Keratinocyte (primary cell): ENCODE measurements at regions not wholly inside any gene's neighbourhood (a gene's known extent, or its start where the extent isn't known, plus 50 kb on each side); places are given as distances from the start of the nearest gene placed in this dataset.

Source experiments
- DNase-seq: peaks from one replicate; pipeline ENCODE4 v3.0.0-alpha.2; 2011; ENCODE audit warnings: low read depth, missing footprints, low spot score
- FAIRE-seq: peaks from 2 replicates; lab custom pipeline; 2011; peaks lifted over from hg19 to GRCh38; lab: Jason Lieb, UNC
- H2AFZ ChIP-seq: 2 replicates; pipeline ENCODE4 v1.6.0; 2012; ENCODE audit warnings: low read length, control low read depth, inconsistent platforms; ENCODE audit not compliant: control insufficient read depth
- H3K27ac ChIP-seq: 2 replicates; pipeline ENCODE4 v1.5.1; 2011; ENCODE audit warnings: low read length; ENCODE audit not compliant: control insufficient read depth, insufficient read depth
- H3K27me3 ChIP-seq: 3 replicates; pipeline ENCODE4 v1.6.0; 2011; ENCODE audit warnings: low read length; ENCODE audit not compliant: control insufficient read depth, insufficient read depth; ENCODE audit errors: extremely low read depth
- H3K36me3 ChIP-seq, 2 experiments: 2 replicates in 1 of 2; 3 replicates in 1 of 2; pipeline ENCODE4 v1.5.1; 2011; ENCODE audit warnings: low read length in 2 of 2, mild to moderate bottlenecking in 1 of 2; ENCODE audit not compliant: control insufficient read depth in 2 of 2, insufficient read depth in 2 of 2; ENCODE audit errors: extremely low read depth in 1 of 2
- H3K4me1 ChIP-seq: 3 replicates; pipeline ENCODE4 v1.5.1; 2011; ENCODE audit warnings: low read length; ENCODE audit not compliant: control insufficient read depth, insufficient read depth; ENCODE audit errors: extremely low read depth
- H3K4me2 ChIP-seq: 3 replicates; pipeline ENCODE4 v1.6.0; 2011; ENCODE audit warnings: low read depth, low read length; ENCODE audit not compliant: control insufficient read depth, insufficient read depth; ENCODE audit errors: extremely low read depth
- H3K4me3 ChIP-seq, 3 experiments: fragments of 200-600 bp in 1 of 3; sonication (generic) in 1 of 3; 2 replicates in 2 of 3; 3 replicates in 1 of 3; pipeline ENCODE4 v1.5.1; 2011 to 2016; ENCODE audit warnings: low read length in 3 of 3, mild to moderate bottlenecking in 3 of 3, control low read depth in 2 of 3, inconsistent platforms in 1 of 3, low read depth in 1 of 3, mixed read lengths in 1 of 3, mixed run types in 1 of 3, moderate library complexity in 1 of 3; ENCODE audit not compliant: control insufficient read depth in 2 of 3, insufficient read depth in 2 of 3; ENCODE audit errors: extremely low read depth in 1 of 3
- H3K79me2 ChIP-seq: 2 replicates; pipeline ENCODE4 v1.6.0; 2012; ENCODE audit warnings: low read length; ENCODE audit not compliant: control insufficient read depth, insufficient read depth
- H3K9ac ChIP-seq: 3 replicates; pipeline ENCODE4 v1.6.0; 2011; ENCODE audit warnings: low read length; ENCODE audit not compliant: control insufficient read depth, insufficient read depth; ENCODE audit errors: extremely low read depth
- H3K9me1 ChIP-seq: 3 replicates; pipeline ENCODE4 v1.6.0; 2011; ENCODE audit warnings: low read length; ENCODE audit not compliant: control insufficient read depth, insufficient read depth; ENCODE audit errors: extremely low read depth
- H3K9me3 ChIP-seq: 2 replicates; pipeline ENCODE4 v1.5.1; 2012; ENCODE audit warnings: low read depth, low read length; ENCODE audit not compliant: control insufficient read depth
- H4K20me1 ChIP-seq: 3 replicates; pipeline ENCODE4 v1.6.0; 2011; ENCODE audit warnings: low read length; ENCODE audit not compliant: control insufficient read depth, insufficient read depth; ENCODE audit errors: extremely low read depth
- EZH2 ChIP-seq: IDR thresholded peaks from one replicate; pipeline ENCODE4 v1.6.1; 2012; ENCODE audit warnings: inconsistent platforms, mild to moderate bottlenecking, low read length, moderate library complexity
- dilution Hi-C: fragments of 300-500 bp; cut with MboI; formaldehyde crosslinking; loops from one replicate; pipeline ENCODE4 v1.7.0; 2020; ENCODE audit warnings: low sequenced_read_pairs; ENCODE audit not compliant: extremely low pct_ligation_motif_present
- TF ChIP-seq, protein P1 (sequence below), 3 experiments: IDR thresholded peaks in 1 of 3; conservative IDR thresholded peaks in 1 of 3; optimal IDR thresholded peaks in 1 of 3; 2 replicates in 2 of 3; 3 replicates in 1 of 3; pipeline versions ENCODE3 to v1.5.1; 2011; ENCODE audit warnings: low read length in 3 of 3, mild to moderate bottlenecking in 3 of 3, moderate library complexity in 2 of 3, control low read depth in 1 of 3, inconsistent platforms in 1 of 3; ENCODE audit not compliant: insufficient read depth in 2 of 3; ENCODE audit errors: extremely low read depth in 1 of 3

DNA sequence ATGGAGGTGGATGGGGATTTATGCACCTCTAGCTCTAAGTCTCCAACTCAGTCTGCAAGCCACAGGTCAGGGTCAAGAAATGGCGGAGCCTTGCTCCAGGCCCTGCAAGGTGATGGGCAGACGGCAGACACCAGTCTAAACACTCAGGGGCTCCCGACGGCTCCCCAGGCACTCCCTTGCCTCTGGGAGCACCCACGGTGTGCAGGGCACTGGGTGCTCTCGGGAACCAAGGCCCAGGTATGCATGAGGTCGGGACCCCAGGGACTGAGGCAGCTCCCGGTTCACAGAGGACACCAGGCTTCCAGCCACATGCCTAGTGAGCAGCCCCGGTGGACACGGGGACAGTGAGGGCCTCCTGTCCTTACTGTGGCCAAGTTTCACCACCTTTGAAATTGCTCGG lies 53.1 kb upstream of the TTC34 start:
- dilution Hi-C loops, result no loop called here
- H3K9ac ChIP-seq, result no peak overlapping the region
- H3K4me1 ChIP-seq, result no peaks in the 10 kb centered on the region
- no peak for DNase-seq
- peaks cover 18% of the 10 kb centered on the region for H3K9me3 ChIP-seq
- H4K20me1 ChIP-seq, result no peaks in the 10 kb centered on the region
- H3K79me2 ChIP-seq, result no peaks in the 10 kb centered on the region
- H3K9me1 ChIP-seq, result no peaks in the 10 kb centered on the region
- no peak overlapping the region for H2AFZ ChIP-seq
- no peak for FAIRE-seq
- no peak overlapping the region for H3K4me3 ChIP-seq
- no peak overlapping the region for H3K27ac ChIP-seq
- no peak overlapping the region for H3K4me2 ChIP-seq
- no peaks in the 10 kb centered on the region for H3K36me3 ChIP-seq
- TF ChIP-seq, protein P1, sequence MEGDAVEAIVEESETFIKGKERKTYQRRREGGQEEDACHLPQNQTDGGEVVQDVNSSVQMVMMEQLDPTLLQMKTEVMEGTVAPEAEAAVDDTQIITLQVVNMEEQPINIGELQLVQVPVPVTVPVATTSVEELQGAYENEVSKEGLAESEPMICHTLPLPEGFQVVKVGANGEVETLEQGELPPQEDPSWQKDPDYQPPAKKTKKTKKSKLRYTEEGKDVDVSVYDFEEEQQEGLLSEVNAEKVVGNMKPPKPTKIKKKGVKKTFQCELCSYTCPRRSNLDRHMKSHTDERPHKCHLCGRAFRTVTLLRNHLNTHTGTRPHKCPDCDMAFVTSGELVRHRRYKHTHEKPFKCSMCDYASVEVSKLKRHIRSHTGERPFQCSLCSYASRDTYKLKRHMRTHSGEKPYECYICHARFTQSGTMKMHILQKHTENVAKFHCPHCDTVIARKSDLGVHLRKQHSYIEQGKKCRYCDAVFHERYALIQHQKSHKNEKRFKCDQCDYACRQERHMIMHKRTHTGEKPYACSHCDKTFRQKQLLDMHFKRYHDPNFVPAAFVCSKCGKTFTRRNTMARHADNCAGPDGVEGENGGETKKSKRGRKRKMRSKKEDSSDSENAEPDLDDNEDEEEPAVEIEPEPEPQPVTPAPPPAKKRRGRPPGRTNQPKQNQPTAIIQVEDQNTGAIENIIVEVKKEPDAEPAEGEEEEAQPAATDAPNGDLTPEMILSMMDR (optimal IDR thresholded peaks at IDR 0.05 in 1 of 3, IDR thresholded peaks at IDR 0.05 in 1 of 3, conservative IDR thresholded peaks at IDR 0.05 in 1 of 3; ENCODE audit: extremely low read depth in 1 of 3, insufficient read depth in 2 of 3, low read length in 3 of 3), result no peak
- TF ChIP-seq EZH2, result no peak
- no peaks in the 10 kb centered on the region for H3K27me3 ChIP-seq

DNA sequence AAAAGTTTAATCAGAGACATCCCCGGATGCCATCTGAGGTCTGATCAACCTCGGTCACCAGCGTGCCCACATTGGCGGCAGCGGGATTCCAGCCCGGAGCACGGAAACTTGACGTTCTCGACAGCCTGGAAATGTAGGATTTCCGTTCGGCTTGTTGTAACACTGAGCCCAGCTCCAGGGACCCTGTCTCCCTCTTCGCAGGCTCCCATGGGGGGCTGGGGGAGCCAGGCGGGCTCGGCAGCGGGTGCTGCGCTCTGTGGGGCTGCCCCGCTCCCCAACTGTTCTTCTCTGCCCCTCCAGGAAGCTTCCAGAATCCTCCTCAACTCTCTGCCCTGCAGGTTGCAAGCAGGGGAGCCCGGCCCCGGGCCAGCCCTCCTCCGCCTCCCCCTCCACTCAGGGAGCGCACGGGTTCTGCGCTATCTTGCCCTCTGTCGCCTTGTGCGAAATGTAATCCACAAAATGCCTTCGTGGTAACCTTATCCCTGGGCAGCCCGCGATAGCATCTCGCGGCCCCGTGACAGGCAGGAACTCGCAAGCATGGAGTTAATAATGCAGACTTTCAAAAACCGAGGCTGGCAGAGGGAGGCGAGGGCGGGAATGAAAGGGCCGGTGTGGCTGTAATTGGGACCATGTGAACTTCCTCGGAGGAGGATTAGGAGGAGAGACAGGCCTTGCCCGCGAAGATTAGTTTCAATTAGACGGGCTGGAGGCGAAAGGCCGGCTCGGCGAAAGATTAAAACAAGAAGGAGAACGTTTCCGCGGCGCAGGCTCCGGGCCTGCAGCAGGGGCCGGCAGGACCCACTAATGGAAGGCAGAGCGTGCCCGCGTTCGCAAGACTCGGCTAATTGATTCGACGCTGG lies 53.9 kb upstream of the TTC34 start:
- TF ChIP-seq EZH2, result no peak
- TF ChIP-seq, protein P1 (optimal IDR thresholded peaks at IDR 0.05 in 1 of 3, IDR thresholded peaks at IDR 0.05 in 1 of 3, conservative IDR thresholded peaks at IDR 0.05 in 1 of 3; ENCODE audit: extremely low read depth in 1 of 3, insufficient read depth in 2 of 3, low read length in 3 of 3), result no peak
- no peaks in the 10 kb centered on the region for H3K79me2 ChIP-seq
- H2AFZ ChIP-seq, result no peak overlapping the region
- H3K27me3 ChIP-seq, result no peaks in the 10 kb centered on the region
- no peaks in the 10 kb centered on the region for H3K4me1 ChIP-seq
- H4K20me1 ChIP-seq, result no peaks in the 10 kb centered on the region
- H3K4me3 ChIP-seq, result no peak overlapping the region
- no peak overlapping the region for H3K27ac ChIP-seq
- DNase-seq (no peak), FAIRE-seq (no peak)
- dilution Hi-C loops, result no loop called here
- no peak overlapping the region for H3K4me2 ChIP-seq
- peaks cover 21% of the 10 kb centered on the region for H3K9me3 ChIP-seq
- H3K36me3 ChIP-seq, result no peaks in the 10 kb centered on the region
- H3K9me1 ChIP-seq, result no peaks in the 10 kb centered on the region
- H3K9ac ChIP-seq, result no peak overlapping the region
